H9 (cell line): ENCODE measurements at regions not wholly inside any gene's neighbourhood (a gene's known extent, or its start where the extent isn't known, plus 50 kb on each side); places are given as distances from the start of the nearest gene placed in this dataset.

Experiments
- DNase-seq: peaks from one replicate; pipeline ENCODE4 v3.0.0-alpha.2; 2017
- H2AFZ ChIP-seq: one replicate; pipeline ENCODE4 v1.6.1; 2013; ENCODE audit warnings: mild to moderate bottlenecking, low read length, control low read depth, moderate library complexity
- H2AK5ac ChIP-seq: 2 replicates; pipeline ENCODE4 v1.6.1; 2013; ENCODE audit warnings: low read length, control low read depth, mixed read lengths; ENCODE audit not compliant: insufficient read length
- H2BK120ac ChIP-seq: one replicate; pipeline ENCODE4 v1.6.1; 2013; ENCODE audit warnings: low read depth, mild to moderate bottlenecking, low read length, control low read depth, inconsistent platforms; ENCODE audit not compliant: poor library complexity, severe bottlenecking
- H2BK12ac ChIP-seq: 2 replicates; pipeline ENCODE4 v1.6.1; 2013; ENCODE audit warnings: low read length, control low read depth, mixed read lengths, low read depth; ENCODE audit not compliant: insufficient read length
- H2BK15ac ChIP-seq: 2 replicates; pipeline ENCODE4 v1.6.1; 2013; ENCODE audit warnings: low read depth, low read length, control low read depth
- H2BK20ac ChIP-seq: one replicate; pipeline ENCODE4 v1.6.1; 2013; ENCODE audit warnings: low read depth, mild to moderate bottlenecking, low read length, control low read depth, inconsistent platforms; ENCODE audit not compliant: poor library complexity, severe bottlenecking
- H2BK5ac ChIP-seq: 2 replicates; pipeline ENCODE4 v1.6.1; 2013; ENCODE audit warnings: low read length, control low read depth, mixed read lengths; ENCODE audit not compliant: insufficient read length
- H3K14ac ChIP-seq: 2 replicates; pipeline ENCODE4 v1.6.1; 2013; ENCODE audit warnings: low read length, control low read depth; ENCODE audit not compliant: insufficient read depth
- H3K18ac ChIP-seq: 2 replicates; pipeline ENCODE4 v1.6.1; 2013; ENCODE audit warnings: low read depth, mild to moderate bottlenecking, mixed read lengths, low read length, control low read depth; ENCODE audit not compliant: insufficient read length
- H3K23ac ChIP-seq: 2 replicates; pipeline ENCODE4 v1.6.1; 2013; ENCODE audit warnings: low read length, control low read depth, mixed read lengths, low read depth; ENCODE audit not compliant: insufficient read length
- H3K23me2 ChIP-seq: 2 replicates; pipeline ENCODE4 v1.6.1; 2013; ENCODE audit warnings: low read depth, mild to moderate bottlenecking, mixed read lengths, low read length, control low read depth; ENCODE audit not compliant: insufficient read length, poor library complexity, severe bottlenecking
- H3K27ac ChIP-seq: 2 replicates; pipeline ENCODE4 v1.5.1; 2013; ENCODE audit warnings: low read length, control low read depth, mixed read lengths, low read depth; ENCODE audit not compliant: insufficient read length
- H3K27me3 ChIP-seq: 2 replicates; pipeline ENCODE4 v1.6.1; 2013; ENCODE audit warnings: low read length, control low read depth, inconsistent platforms; ENCODE audit not compliant: insufficient read depth
- H3K4ac ChIP-seq: 2 replicates; pipeline ENCODE4 v1.6.1; 2013; ENCODE audit warnings: low read depth, mild to moderate bottlenecking, control low read depth, inconsistent platforms, low read length, moderate library complexity
- H3K4me1 ChIP-seq: 2 replicates; pipeline ENCODE4 v1.6.1; 2013; ENCODE audit warnings: low read length, control low read depth, inconsistent platforms; ENCODE audit not compliant: insufficient read depth
- H3K4me2 ChIP-seq: 2 replicates; pipeline ENCODE4 v1.6.1; 2013; ENCODE audit warnings: low read length, control low read depth, mixed read lengths; ENCODE audit not compliant: insufficient read length, insufficient read depth
- H3K56ac ChIP-seq: 2 replicates; pipeline ENCODE4 v1.6.1; 2013; ENCODE audit warnings: low read depth, mild to moderate bottlenecking, mixed read lengths, low read length, control low read depth; ENCODE audit not compliant: insufficient read length
- H3K79me1 ChIP-seq: 2 replicates; pipeline ENCODE4 v1.6.1; 2013; ENCODE audit warnings: low read depth, mild to moderate bottlenecking, moderate library complexity, low read length, control low read depth, inconsistent platforms; ENCODE audit not compliant: insufficient read depth, poor library complexity, severe bottlenecking
- H3K79me2 ChIP-seq: 2 replicates; pipeline ENCODE4 v1.6.1; 2013; ENCODE audit warnings: low read length, control low read depth, inconsistent platforms; ENCODE audit not compliant: insufficient read depth
- H3K9ac ChIP-seq: 2 replicates; pipeline ENCODE4 v1.6.1; 2013; ENCODE audit warnings: low read length, control low read depth, mixed read lengths; ENCODE audit not compliant: insufficient read length; ENCODE audit errors: extremely low read depth
- H3K9me3 ChIP-seq: one replicate; pipeline ENCODE4 v1.6.1; 2013; ENCODE audit warnings: low read depth, low read length, inconsistent platforms; ENCODE audit not compliant: control insufficient read depth
- H3T11ph ChIP-seq: one replicate; pipeline ENCODE4 v1.6.1; 2013; ENCODE audit warnings: mild to moderate bottlenecking, low read length, control low read depth, inconsistent platforms
- H4K20me1 ChIP-seq: one replicate; pipeline ENCODE4 v1.6.1; 2013; ENCODE audit not compliant: control insufficient read depth, insufficient read length, insufficient read depth
- H4K5ac ChIP-seq: 2 replicates; pipeline ENCODE4 v1.6.1; 2013; ENCODE audit warnings: low read depth, mild to moderate bottlenecking, mixed read lengths, low read length, control low read depth; ENCODE audit not compliant: insufficient read length
- H4K8ac ChIP-seq: replicated peaks from 2 replicates; pipeline ENCODE4 v1.6.1; 2013; ENCODE audit warnings: low read length, control low read depth, mixed read lengths, low read depth; ENCODE audit not compliant: insufficient read length
- H4K91ac ChIP-seq: 2 replicates; pipeline ENCODE4 v1.6.1; 2013; ENCODE audit warnings: low read depth, mild to moderate bottlenecking, moderate library complexity, mixed read lengths, low read length, control low read depth; ENCODE audit not compliant: insufficient read length
- H3K27ac Mint-ChIP-seq, 3 experiments: 2 replicates in 2 of 3; 3 replicates in 1 of 3; pipeline ENCODE4 v1.8.0; 2020 to 2021; ENCODE audit warnings: mixed read lengths in 3 of 3, mild to moderate bottlenecking in 1 of 3, moderate library complexity in 1 of 3
- H3K27me3 Mint-ChIP-seq: 2 replicates; pipeline ENCODE4 v1.8.0; 2021; ENCODE audit warnings: low read depth, mild to moderate bottlenecking, moderate library complexity, mixed read lengths
- H3K36me3 Mint-ChIP-seq, 3 experiments: 2 replicates in 2 of 3; 3 replicates in 1 of 3; pipeline ENCODE4 v1.8.0; 2020 to 2021; ENCODE audit warnings: low read depth in 3 of 3, mixed read lengths in 3 of 3; ENCODE audit not compliant: insufficient read depth in 1 of 3
- H3K4me1 Mint-ChIP-seq, 2 experiments: 2 replicates each; pipeline ENCODE4 v1.8.0; 2020; ENCODE audit warnings: mixed read lengths in 2 of 2
- H3K4me3 Mint-ChIP-seq, 2 experiments: 2 replicates in 1 of 2; 3 replicates in 1 of 2; pipeline ENCODE4 v1.8.0; 2020 to 2021; ENCODE audit warnings: mild to moderate bottlenecking in 2 of 2, mixed read lengths in 2 of 2, moderate library complexity in 1 of 2
- H3K9me3 Mint-ChIP-seq, 2 experiments: 2 replicates in 1 of 2; 3 replicates in 1 of 2; pipeline ENCODE4 v1.8.0; 2020; ENCODE audit warnings: mild to moderate bottlenecking in 2 of 2, mixed read lengths in 2 of 2, moderate library complexity in 1 of 2
- CTCF ChIP-seq: fragments of 200-600 bp; sonication (generic); conservative IDR thresholded peaks from 3 replicates; pipeline ENCODE4 v1.8.0; 2021; ENCODE audit warnings: antibody characterized with exemption, mild to moderate bottlenecking
- WGBS: extraction: QIAGEN DNeasy Blood & Tissue Kit; methylation state at CpG from one replicate; pipeline ENCODE4 v1.1.7; 2013; ENCODE audit warnings: missing lambda C conversion rate, low lambda C conversion rate, mixed read lengths; ENCODE audit not compliant: insufficient read length; ENCODE audit errors: extremely low coverage; 5-methylcytosine and 5-hydroxymethylcytosine counted together

GRCh38 chr3:112413722-112414121 is 80.8 kb downstream of the CD200 start:
- no peak overlapping the region for H4K91ac ChIP-seq
- H3K27me3 ChIP-seq, result no peaks in the 10 kb centered on the region
- no peak overlapping the region for H3K56ac ChIP-seq
- no peak overlapping the region for H4K5ac ChIP-seq
- no peak overlapping the region for H3K23ac ChIP-seq
- Mint-ChIP-seq H3K27me3 (peaks cover 1% of the 10 kb centered on the region), H3K9me3 (peaks cover 0 to 14% of the 10 kb centered on the region in 2 experiments; a peak in 2 of 5 replicates), H3K27ac (no peak overlapping the region), H3K4me3 (no peak overlapping the region), H3K36me3 (peaks cover 5 to 41% (median 29%) of the 10 kb centered on the region in 3 experiments; a peak in 6 of 7 replicates), H3K4me1 (peaks cover 19 to 40% of the 10 kb centered on the region in 2 experiments)
- H2BK20ac ChIP-seq, result no peak overlapping the region
- TF ChIP-seq CTCF, result no peak
- H3T11ph ChIP-seq, result no peak overlapping the region
- H4K20me1 ChIP-seq, result no peaks in the 10 kb centered on the region
- H3K79me2 ChIP-seq, result no peaks in the 10 kb centered on the region
- no CpG with 5 or more reads among the region's 3 CpGs for WGBS
- H3K9ac ChIP-seq, result no peak overlapping the region
- H3K9me3 ChIP-seq, result no peaks in the 10 kb centered on the region
- no peak for DNase-seq
- no peaks in the 10 kb centered on the region for H3K79me1 ChIP-seq
- H2AFZ ChIP-seq, result no peak overlapping the region
- H3K27ac ChIP-seq, result no peak overlapping the region
- H2BK15ac ChIP-seq, result no peak overlapping the region
- no peak overlapping the region; the same call in 1 of the 2 replicates for H3K4ac ChIP-seq
- H3K14ac ChIP-seq, result no peak overlapping the region
- no peak overlapping the region for H4K8ac ChIP-seq
- peaks cover 6% of the 10 kb centered on the region; the same call in 1 of the 2 replicates for H3K4me1 ChIP-seq
- H2BK12ac ChIP-seq, result no peak overlapping the region
- H3K18ac ChIP-seq, result no peak overlapping the region
- H3K4me2 ChIP-seq, result no peak overlapping the region
- no peak overlapping the region for H2BK120ac ChIP-seq
- H2AK5ac ChIP-seq, result no peak overlapping the region
- no peak overlapping the region for H2BK5ac ChIP-seq
- no peaks in the 10 kb centered on the region for H3K23me2 ChIP-seq
